Ovary (tissue), 3 donors: ENCODE measurements at regions not wholly inside any gene's neighbourhood (a gene's known extent, or its start where the extent isn't known, plus 50 kb on each side); places are given as distances from the start of the nearest gene placed in this dataset.

ENCODE experiments used
- POLR2A ChIP-seq: fragments of 450-650 bp; IDR thresholded peaks from one replicate; pipeline ENCODE4 v1.6.1; 2017; ENCODE audit warnings: antibody characterized with exemption, mild to moderate bottlenecking, moderate library complexity
- TF ChIP-seq, protein P1 (sequence below), 3 donors: fragments of 450-650 bp in 2 of 3; fragments of 200-600 bp in 1 of 3; IDR thresholded peaks; one replicate each; pipeline versions ENCODE4 v1.5.1 to v1.8.0; 2016 to 2022; ENCODE audit warnings: antibody characterized with exemption in 3 of 3, mild to moderate bottlenecking in 1 of 3
- donor health status: DM: no; HTN: no; CAD: no.

DNA sequence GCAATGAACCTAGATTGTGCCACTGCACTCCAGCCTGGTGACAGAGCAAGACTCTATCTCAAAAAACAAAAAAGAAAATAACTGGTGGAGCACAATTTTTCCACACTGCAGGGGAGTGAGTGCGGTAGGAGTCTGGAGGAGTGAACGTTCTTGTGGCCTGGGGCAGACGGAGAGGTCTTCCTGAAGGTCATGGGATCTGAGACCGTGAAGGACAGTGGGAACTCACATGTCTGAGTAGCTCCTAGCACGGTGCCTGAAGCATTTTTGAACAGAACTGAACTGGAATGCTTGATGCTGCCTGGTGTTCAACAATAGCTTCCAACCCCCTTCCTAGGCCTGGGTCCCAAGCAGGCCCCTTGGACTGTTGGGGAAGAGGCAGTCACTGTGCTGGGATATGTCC, 84.3 kb upstream of the PODXL start:
- TF ChIP-seq, protein P1, sequence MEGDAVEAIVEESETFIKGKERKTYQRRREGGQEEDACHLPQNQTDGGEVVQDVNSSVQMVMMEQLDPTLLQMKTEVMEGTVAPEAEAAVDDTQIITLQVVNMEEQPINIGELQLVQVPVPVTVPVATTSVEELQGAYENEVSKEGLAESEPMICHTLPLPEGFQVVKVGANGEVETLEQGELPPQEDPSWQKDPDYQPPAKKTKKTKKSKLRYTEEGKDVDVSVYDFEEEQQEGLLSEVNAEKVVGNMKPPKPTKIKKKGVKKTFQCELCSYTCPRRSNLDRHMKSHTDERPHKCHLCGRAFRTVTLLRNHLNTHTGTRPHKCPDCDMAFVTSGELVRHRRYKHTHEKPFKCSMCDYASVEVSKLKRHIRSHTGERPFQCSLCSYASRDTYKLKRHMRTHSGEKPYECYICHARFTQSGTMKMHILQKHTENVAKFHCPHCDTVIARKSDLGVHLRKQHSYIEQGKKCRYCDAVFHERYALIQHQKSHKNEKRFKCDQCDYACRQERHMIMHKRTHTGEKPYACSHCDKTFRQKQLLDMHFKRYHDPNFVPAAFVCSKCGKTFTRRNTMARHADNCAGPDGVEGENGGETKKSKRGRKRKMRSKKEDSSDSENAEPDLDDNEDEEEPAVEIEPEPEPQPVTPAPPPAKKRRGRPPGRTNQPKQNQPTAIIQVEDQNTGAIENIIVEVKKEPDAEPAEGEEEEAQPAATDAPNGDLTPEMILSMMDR (IDR thresholded peaks at IDR 0.05), result no peak
- no peak for TF ChIP-seq POLR2A
